ENCODE measurements at regions not wholly inside any gene's neighbourhood (a gene's known extent, or its start where the extent isn't known, plus 50 kb on each side); places are given as distances from the start of the nearest gene placed in this dataset.
"Not testable (repeated sequence)": the region's sequence is repeated elsewhere in the genome, so short reads cannot be mapped to it uniquely, and the experiment has no call there.

DNA sequence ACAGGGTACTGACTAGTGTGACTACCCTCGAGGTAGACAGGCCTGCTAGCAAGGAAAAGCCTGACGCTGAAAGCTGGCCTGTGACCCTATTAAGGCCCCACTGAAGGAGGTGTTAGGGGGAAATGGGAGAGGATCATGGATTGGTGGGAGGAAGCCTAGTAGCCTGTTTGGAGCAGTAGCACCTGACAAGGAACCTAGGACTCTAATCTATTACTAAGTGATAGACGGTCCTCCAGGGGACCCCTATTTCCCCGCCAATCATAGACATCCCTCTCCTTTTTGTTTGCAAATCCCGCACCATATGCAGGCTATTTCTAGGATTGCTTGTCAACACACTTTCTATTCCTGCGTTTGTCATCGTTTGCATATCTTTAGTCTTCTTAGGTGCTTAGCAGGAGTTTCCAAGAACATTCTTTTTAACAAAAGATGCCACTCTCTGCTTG is 1338.8 kb upstream of the MIR17HG start:
- DNase-seq = no peak
- H3K4me1 Mint-ChIP-seq = no peaks in the 10 kb centered on the region
- H3K9me3 Mint-ChIP-seq (ENCODE audit: low read depth) = peaks cover 5% of the 10 kb centered on the region
- no peaks in the 10 kb centered on the region for H3K36me3 Mint-ChIP-seq
- no peak overlapping the region for H3K4me3 Mint-ChIP-seq
- CTCF ChIA-PET = no interaction called here
- H3K27me3 Mint-ChIP-seq = no peaks in the 10 kb centered on the region
- ATAC-seq = no peak
- H3K27ac Mint-ChIP-seq = no peak overlapping the region

DNA sequence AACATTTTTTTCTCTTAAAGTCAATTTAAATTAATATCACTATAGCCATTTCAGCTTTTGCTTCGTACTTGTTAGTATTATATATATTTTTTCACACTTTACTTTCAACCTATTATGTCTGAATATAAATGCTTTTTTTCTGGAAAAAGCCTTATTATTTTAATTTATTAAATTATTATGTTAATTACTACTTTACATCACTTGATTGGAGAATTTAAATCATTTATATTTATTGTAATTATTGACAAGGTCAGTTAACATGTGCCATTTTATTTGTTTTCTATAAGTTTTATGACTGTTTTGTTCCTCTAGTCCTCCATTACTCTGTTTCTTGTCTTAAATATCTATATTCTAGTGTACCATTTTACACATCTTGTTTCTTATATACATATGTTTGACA is 1333.4 kb upstream of the MIR17HG start:
- Mint-ChIP-seq H3K9me3 (ENCODE audit: low read depth) (peaks cover 6% of the 10 kb centered on the region), H3K4me3 (no peak overlapping the region), H3K27me3 (no peaks in the 10 kb centered on the region), H3K36me3 (no peaks in the 10 kb centered on the region), H3K27ac (no peak overlapping the region), H3K4me1 (no peaks in the 10 kb centered on the region)
- no peak for DNase-seq
- ATAC-seq = no peak
- CTCF ChIA-PET = no interaction called here

DNA sequence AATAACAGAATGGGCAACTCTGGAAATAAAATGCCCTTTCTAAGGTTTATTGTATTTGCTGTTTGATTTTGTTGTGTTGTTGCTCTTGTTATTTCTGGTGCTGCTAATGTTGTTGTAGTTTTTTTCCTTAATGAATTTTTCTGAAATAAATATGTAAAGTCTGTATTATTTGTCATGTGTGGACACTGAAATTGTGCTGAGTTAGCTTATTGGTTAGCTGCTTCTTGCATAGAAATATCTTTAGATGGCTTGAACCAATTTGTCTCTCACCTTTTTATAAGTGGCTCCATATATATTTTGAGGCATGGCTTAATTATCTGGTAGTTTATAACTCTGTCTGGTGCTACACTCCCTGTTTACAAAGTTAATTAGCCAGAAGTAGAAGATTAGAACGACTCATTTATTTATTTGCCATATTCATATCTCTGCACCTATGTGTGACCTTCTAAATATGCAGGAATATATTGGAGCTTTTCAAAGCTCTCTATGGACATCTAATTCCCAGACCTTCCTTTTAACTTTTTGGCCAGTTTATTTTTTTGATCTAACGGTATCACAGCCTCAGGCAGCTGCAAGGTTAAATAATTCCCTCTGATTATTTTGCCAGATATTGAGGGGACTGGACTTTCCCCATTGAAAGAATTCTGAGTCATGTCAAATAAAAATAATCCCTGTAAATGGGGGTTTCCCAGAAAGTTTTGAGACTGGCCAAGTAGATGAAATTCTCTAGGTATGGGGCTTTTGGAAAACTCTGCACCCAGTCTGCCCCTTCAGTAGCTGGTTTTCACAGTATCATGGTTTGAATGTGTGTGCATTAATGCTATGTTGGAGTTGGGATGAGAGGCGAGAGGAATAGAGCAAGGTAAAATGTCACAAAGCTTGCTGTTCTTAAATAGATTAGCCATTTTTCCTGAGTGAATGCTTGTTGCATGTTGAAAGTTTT is 1331.7 kb upstream of the MIR17HG start:
- Mint-ChIP-seq H3K9me3 (ENCODE audit: low read depth) (peaks cover 6% of the 10 kb centered on the region), H3K36me3 (no peaks in the 10 kb centered on the region), H3K27ac (no peak overlapping the region), H3K4me1 (no peaks in the 10 kb centered on the region), H3K4me3 (no peak overlapping the region), H3K27me3 (no peaks in the 10 kb centered on the region)
- ATAC-seq = no peak
- CTCF ChIA-PET = no interaction called here
- DNase-seq = no peak

DNA sequence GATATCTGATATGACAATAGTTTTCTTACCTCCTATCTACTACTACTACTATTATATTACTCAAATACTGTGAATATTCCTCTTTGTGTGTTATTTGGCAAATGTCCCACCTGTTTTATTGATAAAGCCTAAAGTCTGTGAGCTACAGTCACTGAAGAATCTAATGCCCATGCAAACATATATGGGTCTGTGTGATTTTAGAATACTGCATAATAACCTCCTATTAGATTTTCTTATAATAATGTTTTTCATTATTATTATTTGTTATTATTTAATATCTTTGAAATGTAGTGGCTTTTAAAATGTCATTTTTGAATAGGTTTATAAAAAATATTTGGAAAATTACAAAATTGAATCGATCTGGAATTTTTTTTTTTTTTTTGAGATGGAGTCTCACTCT is 1330.8 kb upstream of the MIR17HG start:
- H3K27me3 Mint-ChIP-seq = no peaks in the 10 kb centered on the region
- no peak overlapping the region for H3K4me3 Mint-ChIP-seq
- H3K4me1 Mint-ChIP-seq = no peaks in the 10 kb centered on the region
- no peak overlapping the region for H3K27ac Mint-ChIP-seq
- ATAC-seq (no peak), DNase-seq (no peak)
- H3K36me3 Mint-ChIP-seq = no peaks in the 10 kb centered on the region
- CTCF ChIA-PET = no interaction called here
- H3K9me3 Mint-ChIP-seq (ENCODE audit: low read depth) = peaks cover 6% of the 10 kb centered on the region

DNA sequence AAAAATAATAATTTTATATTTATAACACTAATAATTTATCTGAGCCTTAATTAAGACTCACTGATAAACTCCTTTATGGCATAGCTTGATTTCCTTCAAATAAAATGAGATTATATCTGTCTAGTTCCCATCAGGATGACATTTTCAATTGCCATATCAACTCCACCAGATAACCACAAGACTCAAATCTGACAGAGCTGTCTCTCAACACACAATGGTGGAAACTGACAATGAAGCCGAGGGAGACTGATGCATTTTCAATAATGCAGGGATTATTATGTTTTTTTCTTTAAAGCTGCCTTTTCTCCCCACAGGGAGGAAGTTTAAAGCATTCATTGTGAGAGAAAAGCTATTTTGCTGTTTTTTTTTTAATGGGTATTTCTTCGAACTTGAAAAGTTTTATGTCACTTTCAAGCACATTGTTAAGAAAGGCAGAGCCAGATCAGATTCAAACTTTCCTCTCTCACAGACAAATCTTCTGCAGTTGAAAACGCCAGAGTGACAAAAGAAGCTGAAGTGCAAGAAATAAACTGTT is 1326.9 kb upstream of the MIR17HG start:
- ATAC-seq = no peak
- Mint-ChIP-seq H3K9me3 (ENCODE audit: low read depth) (peaks cover 5% of the 10 kb centered on the region), H3K4me3 (no peak overlapping the region), H3K4me1 (no peaks in the 10 kb centered on the region), H3K36me3 (no peaks in the 10 kb centered on the region), H3K27ac (no peak overlapping the region), H3K27me3 (no peaks in the 10 kb centered on the region)
- CTCF ChIA-PET = no interaction called here
- no peak for DNase-seq

DNA sequence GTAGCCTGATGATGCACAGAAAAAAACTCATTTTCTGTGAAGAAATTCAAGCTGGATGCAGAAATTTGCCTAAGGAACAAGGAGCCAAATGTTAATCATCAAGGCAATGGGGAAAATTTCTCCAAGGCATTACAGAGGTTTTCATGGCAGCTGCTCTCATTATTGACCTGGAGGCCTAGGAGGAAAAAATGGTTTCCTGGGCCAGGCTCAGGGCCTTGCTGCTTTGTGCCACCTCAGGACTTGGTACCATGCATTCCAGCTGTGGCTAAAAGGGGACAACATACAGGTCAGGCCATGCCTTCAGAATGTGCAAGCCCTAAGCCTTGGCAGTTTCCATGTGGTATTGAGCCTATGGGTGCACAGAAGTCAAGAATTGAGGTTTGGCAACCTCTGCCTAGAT is 1320.1 kb upstream of the MIR17HG start:
- CTCF ChIA-PET = no interaction called here
- Mint-ChIP-seq H3K36me3 (no peaks in the 10 kb centered on the region), H3K27ac (no peak overlapping the region), H3K4me3 (no peak overlapping the region), H3K9me3 (ENCODE audit: low read depth) (peaks cover 20% of the 10 kb centered on the region), H3K4me1 (no peaks in the 10 kb centered on the region), H3K27me3 (no peaks in the 10 kb centered on the region)
- ATAC-seq (no peak), DNase-seq (no peak)

DNA sequence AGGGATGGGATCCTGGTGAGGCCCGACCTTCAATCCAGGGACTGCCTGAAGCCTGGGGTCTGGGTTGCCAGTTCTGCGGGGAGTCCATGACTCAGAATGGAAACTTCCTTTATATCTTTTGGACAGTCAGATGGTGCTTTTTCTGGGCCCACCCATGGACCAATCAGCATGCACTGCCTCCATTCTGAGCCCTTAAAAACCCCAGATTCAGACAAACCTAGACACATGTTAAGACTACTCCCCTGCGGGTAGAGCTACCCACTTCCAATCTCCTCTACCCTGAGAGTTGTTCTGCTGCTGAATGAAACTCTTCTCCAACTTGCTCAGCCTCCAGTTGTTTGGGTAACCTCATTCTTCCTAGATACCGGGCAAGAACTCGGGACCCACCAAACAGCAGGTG is 1315.2 kb upstream of the MIR17HG start:
- Mint-ChIP-seq H3K9me3 (ENCODE audit: low read depth) (peaks cover 7% of the 10 kb centered on the region), H3K27ac (no peak overlapping the region), H3K27me3 (no peaks in the 10 kb centered on the region), H3K4me3 (no peak overlapping the region), H3K36me3 (no peaks in the 10 kb centered on the region), H3K4me1 (no peaks in the 10 kb centered on the region)
- DNase-seq = no peak
- CTCF ChIA-PET = no interaction called here
- ATAC-seq = no peak

DNA sequence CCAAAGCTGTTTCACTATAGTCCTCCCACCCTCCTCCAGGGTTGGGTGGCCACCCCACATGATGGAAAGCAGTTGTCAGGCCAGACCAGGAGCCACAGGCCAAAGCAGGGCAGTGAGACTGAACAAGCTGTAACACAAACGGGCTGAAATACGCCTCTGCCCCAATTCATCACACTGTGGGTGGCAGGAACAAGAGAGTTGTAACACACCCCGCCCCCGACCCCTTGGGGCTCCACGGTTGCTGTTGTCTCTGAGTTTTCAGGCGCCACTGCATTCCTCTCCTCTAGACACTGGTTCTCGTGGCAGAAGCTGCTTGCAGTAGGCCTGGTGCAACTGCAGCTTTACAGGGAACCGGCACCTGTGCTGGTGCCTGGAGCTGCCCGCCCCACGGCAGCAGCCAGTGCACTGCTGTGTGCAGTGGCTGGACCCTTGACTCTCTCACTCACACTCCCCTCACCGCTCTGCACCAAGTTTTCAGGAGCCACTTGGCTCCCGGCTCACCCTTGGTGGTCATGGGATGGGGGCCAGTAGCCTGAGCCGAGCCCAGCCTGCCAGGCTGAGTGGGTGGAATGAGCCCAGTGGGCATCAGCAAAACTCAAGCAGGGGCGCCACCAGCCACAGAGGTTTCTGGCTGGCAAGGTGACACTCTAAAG is 1314.5 kb upstream of the MIR17HG start:
- Mint-ChIP-seq H3K9me3 (ENCODE audit: low read depth) (peaks cover 7% of the 10 kb centered on the region), H3K4me1 (no peaks in the 10 kb centered on the region), H3K4me3 (no peak overlapping the region), H3K36me3 (no peaks in the 10 kb centered on the region), H3K27me3 (no peaks in the 10 kb centered on the region), H3K27ac (no peak overlapping the region)
- CTCF ChIA-PET = no interaction called here
- DNase-seq (no peak), ATAC-seq (no peak)

DNA sequence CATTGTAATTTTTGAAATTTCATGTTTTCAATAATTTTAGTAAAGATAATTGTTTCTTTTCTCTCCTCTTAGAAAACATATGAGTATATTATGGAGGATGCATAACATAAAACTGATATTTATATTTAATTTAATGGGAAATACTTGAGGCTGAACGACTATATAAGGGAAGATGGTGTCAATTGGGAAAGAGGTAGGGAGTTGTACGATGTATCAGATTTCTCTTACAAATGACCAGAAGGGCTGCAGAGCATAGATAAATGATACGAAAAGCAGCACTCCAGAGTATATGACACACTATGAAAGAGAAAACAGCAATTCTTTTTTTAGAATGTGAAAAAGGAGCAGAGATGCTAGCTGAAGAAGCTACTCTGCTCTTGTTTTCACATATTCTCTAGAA is 1308.0 kb upstream of the MIR17HG start:
- ATAC-seq (no peak), DNase-seq (no peak)
- H3K9me3 Mint-ChIP-seq (ENCODE audit: low read depth) = peaks cover 4% of the 10 kb centered on the region
- no peaks in the 10 kb centered on the region for H3K4me1 Mint-ChIP-seq
- no peaks in the 10 kb centered on the region for H3K27me3 Mint-ChIP-seq
- no peak overlapping the region for H3K4me3 Mint-ChIP-seq
- H3K27ac Mint-ChIP-seq = no peak overlapping the region
- CTCF ChIA-PET = no interaction called here
- H3K36me3 Mint-ChIP-seq = no peaks in the 10 kb centered on the region

DNA sequence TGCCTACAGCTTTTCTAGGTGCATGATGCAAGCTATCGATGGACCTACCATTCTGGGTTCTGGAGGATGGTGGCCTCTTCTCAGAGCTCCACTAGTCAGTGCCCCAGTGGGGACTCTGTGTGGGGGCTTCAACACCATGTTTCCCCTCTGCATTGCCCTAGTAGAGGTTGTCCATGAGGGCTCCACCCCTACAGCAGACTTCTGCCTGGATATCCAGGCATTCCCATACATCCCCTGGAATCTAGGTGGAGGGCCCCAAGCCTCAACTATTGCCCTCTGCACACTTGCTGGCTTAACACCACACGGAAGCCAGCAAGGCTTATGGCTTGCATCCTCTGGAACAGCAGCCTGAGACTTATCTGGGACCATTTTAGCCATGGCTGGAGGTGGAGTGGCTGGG is 1299.9 kb upstream of the MIR17HG start:
- Mint-ChIP-seq H3K4me1 (no peaks in the 10 kb centered on the region), H3K36me3 (no peaks in the 10 kb centered on the region), H3K27me3 (no peaks in the 10 kb centered on the region), H3K27ac (no peak overlapping the region), H3K9me3 (ENCODE audit: low read depth) (peaks cover 14% of the 10 kb centered on the region), H3K4me3 (no peak overlapping the region)
- CTCF ChIA-PET = no interaction called here
- ATAC-seq (no peak), DNase-seq (no peak)

DNA sequence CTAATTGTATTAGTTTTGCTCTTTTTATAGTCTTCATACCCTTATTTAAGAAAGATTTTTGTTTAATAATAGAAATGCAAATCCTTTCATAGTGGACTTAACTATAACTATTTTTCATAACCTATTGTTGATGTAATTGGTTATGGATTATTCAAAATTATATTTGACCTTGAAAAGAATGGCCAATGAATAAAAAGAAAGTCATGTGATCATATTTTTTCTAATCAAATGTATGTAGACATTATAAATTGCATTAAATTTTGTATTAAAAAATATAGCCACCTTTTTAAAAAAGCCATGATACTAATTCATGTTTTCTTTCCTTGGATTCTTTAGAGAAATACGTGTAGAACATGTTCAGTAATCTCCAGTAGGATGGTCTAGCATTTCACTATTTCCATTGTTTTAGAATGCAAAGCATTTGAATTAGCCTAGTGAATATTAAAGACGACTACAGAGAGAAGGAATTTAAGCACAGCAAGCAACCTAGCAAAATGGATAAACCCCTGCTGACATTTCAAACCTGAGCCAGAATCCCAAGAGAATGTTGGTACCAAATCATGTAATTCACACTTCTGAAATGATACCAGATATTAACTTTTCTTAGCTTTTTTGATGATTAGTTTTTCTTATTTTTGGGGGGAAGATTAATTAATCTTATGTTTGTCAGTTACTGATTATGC is 1297.4 kb upstream of the MIR17HG start:
- no peaks in the 10 kb centered on the region for H3K4me1 Mint-ChIP-seq
- H3K4me3 Mint-ChIP-seq = no peak overlapping the region
- ATAC-seq = no peak
- CTCF ChIA-PET = no interaction called here
- H3K9me3 Mint-ChIP-seq (ENCODE audit: low read depth) = peaks cover 10% of the 10 kb centered on the region
- no peak for DNase-seq
- H3K27me3 Mint-ChIP-seq = no peaks in the 10 kb centered on the region
- no peak overlapping the region for H3K27ac Mint-ChIP-seq
- no peaks in the 10 kb centered on the region for H3K36me3 Mint-ChIP-seq

DNA sequence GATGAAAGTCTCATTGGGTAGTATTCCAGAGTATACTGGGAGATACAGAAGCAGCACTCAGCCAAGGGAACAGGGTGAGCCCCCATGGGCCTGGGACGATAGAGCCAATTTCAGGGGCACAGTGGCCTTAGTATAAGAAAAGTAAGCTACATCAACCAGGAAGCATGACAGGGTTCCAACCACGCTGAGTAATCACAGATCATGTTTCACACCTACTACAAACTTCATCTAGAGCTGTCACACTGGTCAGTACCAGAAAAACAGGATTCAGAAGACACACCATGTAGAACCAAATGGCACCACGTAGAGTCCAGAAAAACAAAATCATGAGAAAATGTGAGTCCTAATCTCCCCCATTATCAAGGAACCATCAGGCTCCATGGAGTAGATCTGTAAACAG is 1292.4 kb upstream of the MIR17HG start:
- no peak for DNase-seq
- H3K9me3 Mint-ChIP-seq (ENCODE audit: low read depth) = no peaks in the 10 kb centered on the region
- H3K4me3 Mint-ChIP-seq = no peak overlapping the region
- no peak overlapping the region for H3K27ac Mint-ChIP-seq
- H3K36me3 Mint-ChIP-seq = no peaks in the 10 kb centered on the region
- H3K4me1 Mint-ChIP-seq = no peaks in the 10 kb centered on the region
- H3K27me3 Mint-ChIP-seq = no peaks in the 10 kb centered on the region
- CTCF ChIA-PET = no interaction called here
- ATAC-seq = no peak

DNA sequence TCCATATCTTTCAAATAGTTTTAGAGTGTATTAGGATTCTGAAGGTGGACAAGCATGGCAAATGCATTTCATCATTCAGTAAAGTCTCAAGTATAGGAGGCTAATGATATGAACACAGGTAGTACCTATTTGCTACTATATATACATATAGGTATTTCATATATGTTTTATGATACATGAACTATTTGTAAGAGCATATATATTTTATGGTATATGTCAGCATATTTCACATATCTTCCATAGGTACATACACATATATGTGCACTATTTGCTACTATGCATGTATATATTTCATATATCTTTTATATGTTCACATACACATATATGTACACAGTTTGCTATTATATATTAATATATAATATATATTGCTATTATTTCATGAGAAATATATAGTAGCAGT is 1291.7 kb upstream of the MIR17HG start:
- H3K9me3 Mint-ChIP-seq (ENCODE audit: low read depth) = peaks cover 2% of the 10 kb centered on the region
- ATAC-seq (no peak), DNase-seq (no peak)
- H3K36me3 Mint-ChIP-seq = no peaks in the 10 kb centered on the region
- H3K27me3 Mint-ChIP-seq = no peaks in the 10 kb centered on the region
- H3K4me1 Mint-ChIP-seq = no peaks in the 10 kb centered on the region
- CTCF ChIA-PET = no interaction called here
- H3K4me3 Mint-ChIP-seq = no peak overlapping the region
- H3K27ac Mint-ChIP-seq = no peak overlapping the region

DNA sequence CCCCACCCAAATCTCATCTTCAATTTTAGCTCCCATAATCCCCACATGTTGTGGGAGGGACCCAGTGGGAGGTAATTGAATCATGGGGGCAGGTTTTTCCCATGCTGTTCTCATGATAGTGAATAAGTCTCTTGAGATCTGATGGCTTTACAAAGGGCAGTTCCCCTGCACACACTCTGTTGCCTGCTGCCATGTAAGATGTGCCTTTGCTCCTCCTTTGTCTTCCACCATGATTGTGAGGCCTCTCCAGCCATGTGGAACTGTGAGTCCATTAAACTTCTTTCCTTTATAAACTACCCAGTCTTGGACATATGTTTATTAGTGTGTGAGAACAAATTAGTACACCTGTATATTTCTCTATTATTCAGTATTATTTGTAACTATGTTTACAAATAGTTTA is 1283.3 kb upstream of the MIR17HG start:
- DNase-seq; ATAC-seq; H3K36me3 Mint-ChIP-seq; H3K27me3 Mint-ChIP-seq; H3K4me3 Mint-ChIP-seq; H3K4me1 Mint-ChIP-seq; CTCF ChIA-PET; H3K9me3 Mint-ChIP-seq (ENCODE audit: low read depth); H3K27ac Mint-ChIP-seq: not testable (repeated sequence)

All from activated CD8-positive, alpha-beta memory T cell treated with anti-CD3 and anti-CD28 coated beads, Interleukin-2, amount 10 ng/mL, durations not matched to agents 7 days and 5 days (primary cell).